GM23338 (cell line): ENCODE measurements at regions not wholly inside any gene's neighbourhood (a gene's known extent, or its start where the extent isn't known, plus 50 kb on each side); places are given as distances from the start of the nearest gene placed in this dataset.
"Not testable (repeated sequence)": the region's sequence is repeated elsewhere in the genome, so short reads cannot be mapped to it uniquely, and the experiment has no call there.

ENCODE experiments used
- CTCF ChIP-seq, 2 experiments: fragments of 200-600 bp in 1 of 2; sonication (generic) in 1 of 2; conservative IDR thresholded peaks; 2 replicates each; pipeline versions ENCODE4 v1.5.1 to v1.6.1; 2016 to 2017; ENCODE audit warnings: antibody characterized with exemption in 2 of 2, low read depth in 2 of 2, mild to moderate bottlenecking in 2 of 2, moderate library complexity in 1 of 2
- EZH2 ChIP-seq: fragments of 200-600 bp; sonication (generic); IDR thresholded peaks from one replicate; pipeline ENCODE4 v1.8.0; 2017; ENCODE audit warnings: antibody characterized with exemption, mild to moderate bottlenecking, low read depth; ENCODE audit not compliant: unreplicated experiment

GRCh38 chr20:19139584-19139983 is 72.9 kb upstream of the SLC24A3 start:
- TF ChIP-seq EZH2; CTCF (conservative IDR thresholded peaks at IDR 0.05; ENCODE audit: low read depth in 2 of 2): not testable (repeated sequence)
